OCI-LY1 (cell line): ENCODE measurements at regions not wholly inside any gene's neighbourhood (a gene's known extent, or its start where the extent isn't known, plus 50 kb on each side); places are given as distances from the start of the nearest gene placed in this dataset.

Source experiments
- H2AFZ ChIP-seq: fragments of 200-600 bp; sonication (generic), shearing (Covaris generic); 2 replicates; pipeline ENCODE4 v1.6.0; 2014; ENCODE audit warnings: antibody characterized with exemption, mild to moderate bottlenecking, low read length
- H3F3A ChIP-seq: fragments of 200-600 bp; sonication (generic), shearing (Covaris generic); 2 replicates; pipeline ENCODE4 v1.6.0; 2014; ENCODE audit warnings: mild to moderate bottlenecking, antibody characterized with exemption, low read length, moderate library complexity; ENCODE audit not compliant: insufficient read depth
- H3K27ac ChIP-seq: fragments of 200-600 bp; sonication (generic); 2 replicates; pipeline ENCODE4 v1.5.1; 2014; ENCODE audit warnings: low read length, mixed run types, mild to moderate bottlenecking, low read depth; ENCODE audit not compliant: poor library complexity, severe bottlenecking
- H3K27me3 ChIP-seq: fragments of 200-600 bp; sonication (generic); 2 replicates; pipeline ENCODE4 v1.6.0; 2014; ENCODE audit warnings: antibody characterized with exemption, mild to moderate bottlenecking, low read length, moderate library complexity; ENCODE audit not compliant: insufficient read depth
- H3K36me3 ChIP-seq: fragments of 200-600 bp; sonication (generic); 2 replicates; pipeline ENCODE4 v1.6.1; 2014; ENCODE audit warnings: mild to moderate bottlenecking, antibody characterized with exemption, low read length, moderate library complexity, mixed read lengths; ENCODE audit not compliant: insufficient read depth
- H3K4me1 ChIP-seq: fragments of 200-600 bp; sonication (generic); 2 replicates; pipeline ENCODE4 v1.5.1; 2014; ENCODE audit warnings: mild to moderate bottlenecking, low read length, moderate library complexity; ENCODE audit not compliant: insufficient read depth, severe bottlenecking
- H3K4me2 ChIP-seq: fragments of 200-600 bp; sonication (generic), shearing (Covaris generic); 2 replicates; pipeline ENCODE4 v1.6.1; 2014; ENCODE audit warnings: low read length
- H3K4me3 ChIP-seq: fragments of 200-600 bp; sonication (generic); 2 replicates; pipeline ENCODE4 v1.5.1; 2014; ENCODE audit warnings: low read length, low read depth, mild to moderate bottlenecking, mixed read lengths; ENCODE audit not compliant: poor library complexity, severe bottlenecking
- H3K79me2 ChIP-seq: fragments of 200-600 bp; shearing (Covaris generic); 2 replicates; pipeline ENCODE4 v1.6.1; 2016; ENCODE audit warnings: mixed run types, low read length, mixed read lengths; ENCODE audit not compliant: insufficient read depth
- H3K9ac ChIP-seq: fragments of 200-600 bp; sonication (generic), shearing (Covaris generic); 2 replicates; pipeline ENCODE4 v1.6.1; 2014; ENCODE audit warnings: mild to moderate bottlenecking, low read length, mixed read lengths
- H3K9me2 ChIP-seq: fragments of 200-600 bp; sonication (generic), shearing (Covaris generic); 2 replicates; pipeline ENCODE4 v1.6.1; 2014; ENCODE audit warnings: low read depth, mild to moderate bottlenecking, low read length, mixed read lengths
- H3K9me3 ChIP-seq: fragments of 200-600 bp; shearing (Covaris generic); 2 replicates; pipeline ENCODE4 v1.6.1; 2014; ENCODE audit warnings: low read length, mixed read lengths
- H4K20me1 ChIP-seq: fragments of 200-600 bp; sonication (generic), shearing (Covaris generic); 2 replicates; pipeline ENCODE4 v1.6.0; 2016; ENCODE audit warnings: mild to moderate bottlenecking, low read length; ENCODE audit not compliant: insufficient read depth
- EZH2 ChIP-seq: fragments of 200-600 bp; sonication (generic), shearing (Covaris generic); IDR thresholded peaks from 2 replicates; pipeline ENCODE4 v1.8.0; 2017; ENCODE audit warnings: borderline replicate concordance, mixed run types, mild to moderate bottlenecking, antibody characterized with exemption, low read length, moderate library complexity, mixed read lengths
- TF ChIP-seq, protein P1 (sequence below): fragments of 200-600 bp; sonication (generic), shearing (Covaris generic); IDR thresholded peaks from 2 replicates; pipeline ENCODE4 v1.5.1; 2017; ENCODE audit warnings: mild to moderate bottlenecking, antibody characterized with exemption, low read length, moderate library complexity, mixed read lengths

DNA sequence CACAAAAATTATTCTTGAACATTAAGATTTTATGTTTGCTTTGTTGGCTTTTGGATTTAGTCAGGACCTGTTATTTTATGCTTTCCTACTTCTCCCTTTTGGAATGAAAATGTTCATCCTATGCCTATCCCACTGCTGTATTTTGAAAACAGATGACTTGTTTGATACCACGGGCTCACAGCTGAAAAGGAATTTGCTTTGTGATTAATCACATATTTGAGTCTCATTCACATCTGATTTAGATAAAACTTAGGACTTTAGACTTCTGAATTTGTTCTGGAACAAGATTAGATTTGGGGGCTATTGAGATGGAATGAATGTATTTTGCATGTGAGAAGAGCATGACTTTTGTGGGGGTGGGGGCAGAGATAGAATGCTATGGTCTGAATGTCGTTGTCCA lies 1012.6 kb downstream of the CDH11 start:
- Histone ChIP-seq H3K27ac (no peak overlapping the region), H3K4me2 (no peak overlapping the region), H3K79me2 (no peaks in the 10 kb centered on the region), H3K9me2 (no peaks in the 10 kb centered on the region), H3K4me3 (no peak overlapping the region), H2AFZ (no peak overlapping the region), H3K36me3 (no peaks in the 10 kb centered on the region), H3K4me1 (no peaks in the 10 kb centered on the region), H3K27me3 (no peaks in the 10 kb centered on the region), H3K9me3 (peaks cover 6% of the 10 kb centered on the region; the same call in 1 of the 2 replicates), H3K9ac (no peak overlapping the region), H3F3A (no peaks in the 10 kb centered on the region), H4K20me1 (no peaks in the 10 kb centered on the region)
- TF ChIP-seq, protein P1, sequence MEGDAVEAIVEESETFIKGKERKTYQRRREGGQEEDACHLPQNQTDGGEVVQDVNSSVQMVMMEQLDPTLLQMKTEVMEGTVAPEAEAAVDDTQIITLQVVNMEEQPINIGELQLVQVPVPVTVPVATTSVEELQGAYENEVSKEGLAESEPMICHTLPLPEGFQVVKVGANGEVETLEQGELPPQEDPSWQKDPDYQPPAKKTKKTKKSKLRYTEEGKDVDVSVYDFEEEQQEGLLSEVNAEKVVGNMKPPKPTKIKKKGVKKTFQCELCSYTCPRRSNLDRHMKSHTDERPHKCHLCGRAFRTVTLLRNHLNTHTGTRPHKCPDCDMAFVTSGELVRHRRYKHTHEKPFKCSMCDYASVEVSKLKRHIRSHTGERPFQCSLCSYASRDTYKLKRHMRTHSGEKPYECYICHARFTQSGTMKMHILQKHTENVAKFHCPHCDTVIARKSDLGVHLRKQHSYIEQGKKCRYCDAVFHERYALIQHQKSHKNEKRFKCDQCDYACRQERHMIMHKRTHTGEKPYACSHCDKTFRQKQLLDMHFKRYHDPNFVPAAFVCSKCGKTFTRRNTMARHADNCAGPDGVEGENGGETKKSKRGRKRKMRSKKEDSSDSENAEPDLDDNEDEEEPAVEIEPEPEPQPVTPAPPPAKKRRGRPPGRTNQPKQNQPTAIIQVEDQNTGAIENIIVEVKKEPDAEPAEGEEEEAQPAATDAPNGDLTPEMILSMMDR = no peak
- no peak for TF ChIP-seq EZH2

DNA sequence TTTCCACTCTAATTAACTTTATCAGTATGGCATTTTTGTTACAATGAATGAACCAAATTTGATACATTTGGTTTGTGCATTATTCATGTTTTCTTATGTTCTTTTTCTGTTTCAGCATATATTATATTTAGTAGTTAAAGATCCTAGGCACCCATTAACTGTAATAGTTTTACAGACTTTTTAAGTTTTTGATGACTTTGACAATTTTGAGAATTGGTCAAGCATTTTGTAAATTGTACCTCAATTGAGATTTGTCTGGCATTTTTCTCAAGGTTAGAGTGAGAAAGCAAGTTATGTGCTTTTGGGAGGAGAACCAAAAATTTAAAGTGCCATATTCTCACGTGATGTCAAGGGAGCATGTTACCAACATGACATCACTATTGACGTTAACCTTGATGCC lies 1019.2 kb downstream of the CDH11 start:
- H3F3A ChIP-seq = no peaks in the 10 kb centered on the region
- no peaks in the 10 kb centered on the region for H3K9me2 ChIP-seq
- H3K27me3 ChIP-seq = no peaks in the 10 kb centered on the region
- peaks cover 1% of the 10 kb centered on the region; the same call in 1 of the 2 replicates for H3K9me3 ChIP-seq
- H3K27ac ChIP-seq = no peak overlapping the region
- no peaks in the 10 kb centered on the region for H4K20me1 ChIP-seq
- H3K4me2 ChIP-seq = no peak overlapping the region
- no peak overlapping the region for H3K4me3 ChIP-seq
- H3K36me3 ChIP-seq = no peaks in the 10 kb centered on the region
- H3K9ac ChIP-seq = no peak overlapping the region
- no peaks in the 10 kb centered on the region for H3K4me1 ChIP-seq
- no peak overlapping the region for H2AFZ ChIP-seq
- TF ChIP-seq, protein P1 = no peak
- TF ChIP-seq EZH2 = no peak
- H3K79me2 ChIP-seq = no peaks in the 10 kb centered on the region

DNA sequence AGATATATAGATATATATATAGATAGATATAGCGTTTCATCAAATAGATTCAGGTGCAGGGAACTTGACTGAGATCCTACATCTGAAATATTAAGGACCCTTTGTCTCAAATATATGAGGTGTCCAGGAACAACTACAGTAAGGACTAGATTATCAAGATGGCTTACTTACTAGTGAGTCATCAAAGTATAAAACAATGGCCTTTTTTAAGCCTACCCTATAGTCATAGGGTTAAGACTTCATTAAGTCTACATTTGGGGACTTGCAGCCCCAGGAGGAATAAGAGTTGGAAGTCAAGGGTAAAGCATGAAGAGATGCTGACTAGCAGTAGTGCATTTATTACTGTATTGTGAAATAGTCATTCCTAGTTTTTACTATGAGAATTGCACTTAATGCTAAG lies 1023.4 kb downstream of the CDH11 start:
- Histone ChIP-seq H3K27ac (no peak overlapping the region), H2AFZ (no peak overlapping the region), H4K20me1 (no peaks in the 10 kb centered on the region), H3K27me3 (no peaks in the 10 kb centered on the region), H3K4me3 (no peak overlapping the region), H3K9ac (no peak overlapping the region), H3K79me2 (no peaks in the 10 kb centered on the region), H3K9me3 (peaks cover 17% of the 10 kb centered on the region; the same call in 1 of the 2 replicates), H3K4me2 (no peak overlapping the region), H3K4me1 (no peaks in the 10 kb centered on the region), H3K36me3 (no peaks in the 10 kb centered on the region), H3K9me2 (no peaks in the 10 kb centered on the region), H3F3A (no peaks in the 10 kb centered on the region)
- TF ChIP-seq, protein P1 = no peak
- TF ChIP-seq EZH2 = no peak
